GM18907 (cell line): ENCODE measurements at regions not wholly inside any gene's neighbourhood (a gene's known extent, or its start where the extent isn't known, plus 50 kb on each side); places are given as distances from the start of the nearest gene placed in this dataset.
"Not testable (repeated sequence)": the region's sequence is repeated elsewhere in the genome, so short reads cannot be mapped to it uniquely, and the experiment has no call there.

Experiments used
- ATAC-seq: cut with Tn5 transposase; IDR thresholded peaks from one replicate; pipeline ENCODE4 v1.9.1; 2021; ENCODE audit warnings: mild to moderate bottlenecking, moderate library complexity; ENCODE audit not compliant: unreplicated experiment

DNA sequence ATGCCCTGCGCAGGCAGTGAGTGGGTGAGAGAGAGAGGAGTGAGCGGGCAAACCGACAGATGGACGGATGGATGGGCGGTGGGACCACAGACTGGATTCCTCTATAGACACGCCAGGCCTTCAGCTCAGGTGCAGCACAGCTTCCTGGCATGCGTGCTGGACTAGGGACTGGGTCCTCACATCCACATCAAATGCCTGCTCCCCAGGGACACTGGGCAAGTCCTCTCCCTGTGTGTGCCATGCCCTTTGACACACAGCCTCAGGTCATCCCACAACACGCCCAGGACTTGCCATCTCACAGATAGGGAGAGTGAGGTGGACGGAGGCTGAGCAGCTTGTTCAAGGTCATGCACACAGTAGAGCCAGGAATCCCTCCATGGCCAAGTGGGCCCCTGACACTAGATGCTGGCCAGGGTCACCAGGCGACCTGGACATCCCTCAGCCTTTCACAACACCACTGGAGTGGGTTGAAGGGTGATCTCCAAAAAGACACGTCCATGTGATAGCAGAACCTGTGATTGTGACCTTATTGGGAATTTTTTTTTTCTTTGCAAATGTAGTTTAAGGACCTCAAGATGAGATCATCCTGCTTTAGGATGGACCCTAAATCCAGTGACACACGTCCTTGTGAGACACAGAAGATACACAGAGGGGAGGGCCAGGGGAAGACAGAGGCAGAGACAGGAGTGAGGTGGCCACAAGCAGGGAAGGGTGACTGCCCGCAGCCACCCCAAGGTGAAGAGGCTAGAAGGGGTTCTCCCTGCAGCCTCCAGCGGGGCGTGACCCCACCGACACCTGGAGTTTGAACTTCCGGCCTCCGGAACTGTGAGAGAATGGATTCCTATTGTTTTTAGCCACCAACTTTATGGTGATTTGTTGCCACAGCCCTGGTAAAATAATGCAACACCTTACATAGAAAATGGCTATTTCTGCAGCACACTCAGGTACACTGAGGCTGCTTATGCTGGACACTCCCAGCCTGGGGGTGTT, 155.0 kb upstream of the CHST15 start:
- no peak for ATAC-seq

DNA sequence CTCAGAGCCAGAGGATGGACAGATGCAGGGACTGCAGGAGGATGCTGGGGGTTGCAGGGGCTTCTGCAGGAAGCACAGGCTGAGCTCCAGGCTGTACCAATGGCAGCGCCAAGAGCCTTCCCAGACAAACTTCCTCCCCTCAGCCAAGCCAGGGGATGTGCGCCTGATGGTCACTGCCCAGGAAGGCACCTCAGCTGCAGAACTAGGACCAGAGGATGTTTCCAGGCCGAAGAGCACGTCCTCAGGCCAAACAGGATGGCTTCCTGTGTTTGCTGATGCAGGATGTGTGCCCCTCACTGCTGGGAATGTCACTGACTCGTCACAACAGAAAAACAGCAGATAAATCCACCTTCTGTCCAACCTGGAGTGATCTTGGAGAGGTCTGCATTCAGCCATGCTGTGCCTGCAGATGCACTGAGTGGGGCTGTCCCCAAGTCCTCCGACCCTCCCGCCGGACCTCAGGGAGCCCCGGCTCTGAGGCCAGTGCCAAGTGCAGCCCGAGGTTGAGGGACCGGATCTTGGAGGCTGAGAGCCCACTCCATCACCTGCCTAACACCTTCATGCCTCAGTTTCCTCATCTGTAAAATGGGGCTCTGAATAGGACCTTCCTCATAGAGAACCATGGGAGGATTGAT, 152.5 kb upstream of the CHST15 start:
- ATAC-seq: no peak

DNA sequence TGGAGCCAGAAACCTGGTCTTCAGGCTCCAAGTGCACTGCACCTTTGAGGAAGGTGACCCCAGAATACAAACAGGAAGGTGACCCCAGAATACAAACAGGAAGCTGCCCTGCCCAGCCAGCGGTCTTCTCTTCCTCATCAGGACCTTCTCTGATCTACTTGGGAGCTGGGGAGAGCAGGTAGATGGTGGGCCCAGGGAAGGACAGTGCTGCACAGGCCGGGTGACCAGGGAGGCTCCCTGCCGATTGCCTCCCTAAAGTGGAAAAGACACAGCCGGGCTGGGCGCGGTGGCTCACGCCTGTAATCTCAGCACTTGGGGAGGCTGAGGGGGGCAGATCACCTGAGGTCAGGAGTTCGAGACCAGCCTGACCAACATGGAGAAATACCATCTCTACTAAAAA, 151.8 kb upstream of the CHST15 start:
- ATAC-seq: no peak

DNA sequence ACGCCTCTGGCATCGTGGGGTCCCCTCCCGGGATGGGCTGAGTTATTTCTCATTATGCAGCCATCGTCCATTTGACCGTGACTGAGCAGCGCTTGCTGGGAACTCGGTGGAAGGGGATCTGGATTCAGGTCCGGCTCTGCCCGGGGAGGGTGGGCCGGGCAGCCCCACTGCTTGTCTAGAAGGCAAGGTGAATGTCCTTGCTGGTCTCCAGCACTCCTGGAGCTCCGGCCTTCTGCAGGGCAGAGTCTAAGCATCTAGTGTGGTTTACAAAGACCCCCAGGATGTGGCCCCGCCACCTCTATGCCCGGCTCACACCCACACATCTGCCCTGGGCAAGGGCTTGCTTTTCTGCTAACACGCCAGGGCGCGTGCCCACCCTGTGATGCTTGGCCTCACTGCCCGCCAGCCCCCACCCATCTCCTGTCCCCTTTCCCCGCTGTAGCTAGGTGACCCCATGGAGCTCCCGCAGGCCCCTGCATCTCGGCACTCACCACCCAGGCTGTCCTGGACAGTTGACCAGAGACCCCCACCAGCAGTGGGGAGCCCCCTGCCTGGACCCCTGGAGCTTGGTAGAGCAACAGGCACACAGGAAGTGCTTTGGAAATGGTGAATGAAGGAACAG, 151.0 kb upstream of the CHST15 start:
- ATAC-seq: no peak

DNA sequence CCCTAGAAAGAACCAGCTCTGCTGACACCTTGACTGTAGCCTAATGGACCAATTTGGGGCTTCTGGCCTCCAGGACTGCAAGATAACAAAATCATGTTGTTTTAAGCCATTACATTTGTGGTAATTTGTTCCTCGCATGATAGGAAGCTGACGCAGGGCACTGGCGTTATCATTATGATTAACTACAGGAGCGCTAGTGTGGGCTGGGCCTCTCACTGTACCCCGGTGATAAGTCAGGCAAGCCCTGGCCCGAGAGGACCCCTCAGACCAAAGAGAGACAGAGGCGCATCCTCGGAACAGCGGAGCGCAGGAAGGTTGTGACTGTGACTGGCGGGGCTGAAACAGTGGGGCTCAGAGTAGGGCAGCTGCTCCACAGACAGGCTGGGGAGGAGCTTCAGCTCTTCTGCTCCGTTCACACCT, 150.3 kb upstream of the CHST15 start:
- no peak for ATAC-seq

DNA sequence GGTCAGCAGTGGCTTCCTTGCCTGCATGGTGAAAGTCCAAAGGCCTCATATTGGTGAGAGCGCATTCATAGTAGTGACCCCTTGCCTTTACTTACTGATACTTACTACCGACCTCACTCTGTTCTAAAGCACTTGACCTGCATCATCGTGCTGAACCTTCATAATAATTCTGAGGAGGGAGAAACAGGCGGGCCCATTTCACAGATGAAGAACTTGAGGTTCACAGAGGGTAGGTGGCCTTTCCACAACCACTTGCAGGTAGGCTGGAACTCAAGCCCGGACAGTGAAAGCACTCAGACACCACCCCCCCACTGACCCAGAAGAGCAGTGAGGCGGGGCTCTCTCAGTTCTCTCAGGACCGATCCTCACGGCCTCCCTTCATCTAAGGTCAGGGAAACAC, 149.4 kb upstream of the CHST15 start:
- no peak for ATAC-seq

DNA sequence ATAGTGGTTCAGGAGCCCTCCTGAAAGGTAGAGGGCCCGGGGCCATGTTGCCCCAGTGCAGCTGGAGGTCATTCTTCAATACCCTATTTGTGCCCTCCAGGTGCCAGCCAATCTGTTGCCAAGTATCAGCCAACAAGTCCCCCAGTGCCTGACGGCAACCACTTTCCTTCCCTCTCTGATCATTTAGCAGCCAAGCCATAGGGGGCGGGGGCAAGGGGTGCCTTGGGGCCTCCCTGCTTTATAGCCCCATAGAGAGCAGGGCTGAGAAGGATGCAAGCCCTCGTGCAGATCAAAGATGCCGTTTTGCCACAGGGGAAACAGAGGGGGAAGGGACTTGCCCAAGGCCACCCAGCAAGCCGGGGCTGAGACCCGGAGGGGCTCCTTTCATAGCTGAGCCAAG, 149.0 kb upstream of the CHST15 start:
- ATAC-seq: no peak

DNA sequence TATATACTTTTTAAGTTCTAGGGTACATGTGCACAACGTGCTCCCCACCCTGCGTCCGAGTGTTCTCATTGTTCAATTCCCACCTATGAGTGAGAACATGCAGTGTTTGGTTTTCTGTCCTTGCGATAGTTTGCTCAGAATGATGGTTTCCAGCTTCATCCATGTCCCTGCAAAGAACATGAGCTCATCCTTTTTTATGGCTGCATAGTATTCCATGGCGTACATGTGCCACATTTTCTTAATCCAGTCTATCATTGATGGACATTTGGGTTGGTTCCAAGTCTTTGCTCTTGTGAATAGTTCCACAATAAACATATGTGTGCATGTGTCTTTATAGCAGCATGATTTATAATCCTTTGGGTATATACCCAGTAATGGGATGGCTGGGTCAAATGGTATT, 148.1 kb upstream of the CHST15 start:
- not testable (repeated sequence) for ATAC-seq

DNA sequence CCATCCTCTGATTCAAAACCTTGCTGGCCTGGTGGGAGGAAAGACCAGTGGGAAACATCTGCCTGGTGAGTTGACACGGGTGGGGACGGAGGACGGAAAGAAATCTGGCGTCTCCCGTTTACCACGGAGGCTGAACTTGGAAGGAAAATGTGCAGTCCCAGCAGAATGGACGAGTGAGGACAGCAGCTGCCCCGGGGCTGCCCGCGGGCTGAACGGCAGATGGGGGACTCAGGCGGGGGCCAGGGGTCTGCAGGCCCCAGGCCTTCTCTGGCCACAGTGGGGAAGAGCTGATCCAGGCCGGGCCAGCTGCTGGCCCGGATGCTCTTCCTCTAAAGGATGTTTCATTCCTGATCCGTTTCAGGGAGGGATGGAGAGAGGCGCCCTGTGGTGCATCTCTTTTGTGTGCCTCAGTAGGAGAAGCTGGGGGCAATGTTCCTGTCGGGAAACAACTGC, 147.5 kb upstream of the CHST15 start:
- ATAC-seq: no peak

DNA sequence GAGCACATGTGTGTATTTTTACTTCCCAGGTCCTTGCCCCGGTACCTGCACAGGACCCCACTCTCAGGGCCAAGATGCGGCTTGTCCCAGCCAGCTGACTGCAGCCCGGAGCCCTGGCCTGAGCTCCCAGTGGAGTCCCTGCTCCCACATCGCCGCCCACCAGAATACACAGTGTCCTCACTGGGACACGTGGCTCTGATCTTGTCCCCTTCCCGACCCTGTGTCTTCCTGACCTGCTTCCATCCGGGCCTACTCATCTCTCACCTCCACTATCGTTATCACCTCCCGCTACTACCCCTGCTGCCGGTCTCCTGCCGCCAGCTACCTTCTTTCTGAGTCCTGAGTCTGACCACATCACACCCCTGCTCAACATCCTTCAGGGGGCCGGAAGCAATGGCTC, 146.3 kb upstream of the CHST15 start:
- no peak for ATAC-seq

DNA sequence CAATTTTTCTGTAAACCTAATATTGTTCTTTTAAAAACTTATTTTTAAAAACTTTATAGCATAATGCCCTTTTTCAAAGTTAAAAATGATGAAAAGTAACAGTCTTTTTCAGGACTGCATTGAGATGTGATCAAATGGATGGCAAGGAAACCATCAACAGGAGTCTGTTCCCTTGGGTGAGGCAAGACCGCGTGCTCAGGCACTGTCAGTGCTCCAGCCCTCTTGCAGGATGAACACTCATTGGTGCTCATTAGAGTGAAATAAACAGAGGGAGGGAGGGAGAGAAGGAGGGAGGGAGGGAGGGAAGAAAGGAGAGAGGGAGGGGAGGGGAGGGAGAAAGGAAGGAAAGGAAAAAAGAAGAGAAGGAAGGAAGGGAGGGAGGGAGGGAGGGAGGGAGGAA, 145.7 kb upstream of the CHST15 start:
- ATAC-seq: no peak

DNA sequence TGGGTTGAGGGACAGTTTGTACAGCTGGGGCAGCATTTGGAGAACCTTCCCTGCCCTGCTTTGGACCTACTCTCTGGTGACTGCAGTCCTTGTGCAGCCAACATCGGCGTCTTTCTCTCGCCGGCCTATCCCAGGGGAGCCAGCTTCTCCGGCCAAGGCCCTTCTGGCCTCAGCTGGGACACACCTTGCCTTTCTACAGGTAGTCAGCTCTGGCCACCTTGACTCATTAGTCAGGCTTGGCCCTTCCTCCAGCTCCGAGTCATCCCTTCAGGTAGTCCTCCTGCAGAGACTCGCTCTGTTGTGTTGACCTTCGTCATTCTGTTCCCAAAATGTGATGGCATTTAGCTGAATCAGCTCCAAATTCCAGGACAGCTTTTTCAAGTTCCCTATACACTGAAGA, 145.0 kb upstream of the CHST15 start:
- ATAC-seq: no peak

DNA sequence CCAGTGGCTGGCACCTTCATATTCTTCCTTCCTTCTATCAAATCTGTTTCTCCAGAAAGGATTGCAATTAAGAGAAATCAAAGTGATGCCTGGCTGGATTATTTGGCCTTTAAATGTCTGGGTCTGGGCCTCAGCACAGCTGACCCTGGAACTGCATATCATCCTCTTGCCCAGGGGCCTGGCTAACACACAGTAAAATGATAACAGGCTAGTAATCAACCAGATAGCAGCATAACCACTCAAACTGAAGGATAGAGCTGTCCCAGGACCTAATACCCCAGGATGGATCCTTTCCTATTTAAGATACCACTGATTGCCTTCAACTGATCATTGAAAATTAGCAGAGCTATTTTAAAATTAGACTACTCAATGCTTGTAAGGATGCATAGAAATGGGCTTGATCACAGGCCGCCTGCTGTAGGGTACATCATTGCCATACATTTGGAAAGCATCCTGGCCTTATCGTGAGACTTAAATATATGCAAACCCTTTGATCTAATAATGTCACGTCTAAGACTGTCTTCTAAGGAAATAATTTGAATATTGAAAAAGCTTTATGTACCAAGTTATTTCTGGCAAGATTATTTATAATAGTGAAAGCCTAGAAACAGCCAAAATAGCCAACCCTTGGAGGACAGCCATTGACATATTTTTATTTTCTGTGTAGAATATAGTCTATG, 144.0 kb upstream of the CHST15 start:
- ATAC-seq: no peak

DNA sequence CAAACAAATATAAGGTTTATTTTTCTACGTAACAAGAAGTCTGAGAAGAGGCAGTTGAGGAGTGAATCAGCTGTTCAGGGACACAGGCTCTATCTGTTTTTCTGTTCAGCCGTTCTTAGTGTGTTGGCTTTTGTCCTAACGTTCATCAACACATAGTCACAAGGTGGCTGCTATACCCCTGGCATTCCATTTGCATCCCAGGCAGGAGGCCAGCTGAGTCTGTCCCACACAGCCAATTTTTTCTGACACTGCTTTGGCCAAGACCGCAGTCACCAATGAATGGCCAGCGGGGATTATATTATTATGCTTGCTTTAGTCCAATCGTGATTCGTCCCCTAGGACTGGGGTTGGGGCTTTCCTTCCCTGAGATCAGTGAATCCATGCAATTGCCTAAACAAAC, 143.4 kb upstream of the CHST15 start:
- no peak for ATAC-seq

DNA sequence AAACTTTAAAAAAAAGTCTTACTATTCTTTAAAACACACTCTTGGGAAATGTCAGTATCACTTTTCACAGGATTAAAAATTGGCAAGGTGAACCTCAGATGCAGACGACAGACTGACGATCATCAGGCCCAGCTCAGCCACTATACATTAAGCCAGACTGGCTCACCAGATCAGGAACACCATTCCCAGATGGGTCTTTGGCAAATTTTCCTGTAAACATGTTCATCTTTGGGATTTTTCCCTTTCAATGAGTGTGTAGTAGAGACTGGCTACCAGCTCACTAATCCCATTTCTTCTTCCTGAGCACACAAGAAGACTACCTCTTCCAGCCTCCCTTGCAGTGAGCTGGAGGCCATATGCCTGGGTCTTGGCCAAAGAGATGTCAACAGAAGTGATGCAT, 142.7 kb upstream of the CHST15 start:
- ATAC-seq: no peak

DNA sequence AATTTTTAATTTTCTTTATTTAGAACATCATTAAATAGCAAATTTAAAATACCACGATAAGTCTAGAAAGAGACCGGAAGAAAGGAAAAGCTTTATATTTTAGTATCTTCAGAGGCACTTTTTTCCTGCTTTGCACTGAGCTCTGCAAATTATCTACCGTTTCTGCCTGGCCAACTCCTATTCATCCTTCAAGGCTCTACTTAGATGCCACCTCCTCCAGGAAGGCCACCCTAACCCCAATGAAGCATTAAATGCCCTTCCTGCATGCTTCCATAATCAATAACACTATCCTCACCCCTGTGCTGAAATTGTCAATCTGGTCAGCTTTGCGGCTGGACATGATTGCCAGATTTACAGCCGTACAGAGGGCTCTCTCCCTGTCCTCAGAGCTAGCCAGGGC, 141.8 kb upstream of the CHST15 start:
- no peak for ATAC-seq

DNA sequence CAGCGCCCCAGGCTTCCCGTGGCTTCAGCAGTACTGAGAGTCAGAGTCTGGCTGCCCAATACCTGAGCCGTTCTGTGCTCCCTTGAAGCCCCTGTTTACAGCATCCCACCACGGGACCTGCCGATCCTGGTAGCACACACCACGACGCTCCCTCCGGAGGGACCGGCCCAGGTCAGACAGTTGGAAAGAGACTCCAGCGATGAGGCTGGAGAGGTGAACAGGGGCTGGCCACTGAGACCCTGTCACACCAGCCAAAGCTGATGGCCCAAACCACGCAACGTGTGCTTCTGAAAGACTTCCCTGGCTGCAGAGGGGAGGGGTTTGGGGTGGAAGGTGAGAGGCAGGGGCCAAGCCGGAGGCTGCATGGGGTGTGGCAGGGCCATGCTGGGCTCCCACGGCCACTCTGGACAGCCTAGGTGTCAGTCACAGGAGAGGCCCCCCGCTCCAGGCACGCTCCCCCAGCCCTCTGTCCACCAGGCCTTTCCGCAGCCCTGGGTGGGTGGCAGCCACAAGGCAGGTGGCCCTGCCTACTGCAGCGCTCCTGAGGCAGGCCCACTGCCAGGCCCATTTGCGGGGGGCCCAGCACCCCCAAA, 140.2 kb upstream of the CHST15 start:
- ATAC-seq: no peak

DNA sequence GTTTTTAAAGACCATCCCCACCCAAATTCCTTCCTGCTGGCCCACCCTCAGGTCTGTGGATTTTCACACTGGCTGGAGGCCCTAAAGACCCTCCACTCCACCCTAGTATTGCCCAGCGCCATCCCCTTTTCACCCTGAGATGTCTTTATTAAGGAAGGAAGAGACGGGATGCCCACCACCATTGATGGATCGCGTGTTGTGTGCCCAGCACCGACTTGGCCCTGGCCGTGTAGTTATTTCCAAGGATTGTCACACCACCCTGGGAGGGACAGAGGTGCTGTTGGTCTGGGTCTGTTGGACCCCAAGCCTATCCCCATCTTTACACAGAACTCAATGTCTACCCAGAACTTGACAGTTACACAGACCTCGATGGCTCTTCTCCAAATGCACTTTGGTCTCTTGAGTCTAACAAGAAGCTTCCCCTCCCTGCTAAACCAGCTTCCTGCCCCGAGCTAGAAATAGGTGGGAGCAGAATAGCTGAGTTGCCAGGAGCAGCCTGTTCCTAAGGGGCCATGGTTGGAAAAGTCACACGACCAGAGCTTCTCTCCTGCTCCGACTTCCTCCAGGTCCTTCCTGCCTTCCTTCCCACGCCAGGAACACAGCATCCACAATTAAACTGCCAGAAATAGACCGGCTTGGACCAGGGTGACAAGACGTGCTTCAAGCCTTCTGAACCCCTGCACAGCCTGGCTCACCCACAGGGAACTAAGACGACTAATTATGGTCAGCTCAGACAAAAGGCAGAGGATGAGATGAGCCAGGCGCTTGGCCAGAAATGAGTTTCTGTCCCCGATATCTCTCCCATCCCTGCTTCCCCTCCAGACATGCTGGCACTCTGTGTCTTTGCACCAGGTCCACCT, 139.5 kb upstream of the CHST15 start:
- ATAC-seq: no peak

DNA sequence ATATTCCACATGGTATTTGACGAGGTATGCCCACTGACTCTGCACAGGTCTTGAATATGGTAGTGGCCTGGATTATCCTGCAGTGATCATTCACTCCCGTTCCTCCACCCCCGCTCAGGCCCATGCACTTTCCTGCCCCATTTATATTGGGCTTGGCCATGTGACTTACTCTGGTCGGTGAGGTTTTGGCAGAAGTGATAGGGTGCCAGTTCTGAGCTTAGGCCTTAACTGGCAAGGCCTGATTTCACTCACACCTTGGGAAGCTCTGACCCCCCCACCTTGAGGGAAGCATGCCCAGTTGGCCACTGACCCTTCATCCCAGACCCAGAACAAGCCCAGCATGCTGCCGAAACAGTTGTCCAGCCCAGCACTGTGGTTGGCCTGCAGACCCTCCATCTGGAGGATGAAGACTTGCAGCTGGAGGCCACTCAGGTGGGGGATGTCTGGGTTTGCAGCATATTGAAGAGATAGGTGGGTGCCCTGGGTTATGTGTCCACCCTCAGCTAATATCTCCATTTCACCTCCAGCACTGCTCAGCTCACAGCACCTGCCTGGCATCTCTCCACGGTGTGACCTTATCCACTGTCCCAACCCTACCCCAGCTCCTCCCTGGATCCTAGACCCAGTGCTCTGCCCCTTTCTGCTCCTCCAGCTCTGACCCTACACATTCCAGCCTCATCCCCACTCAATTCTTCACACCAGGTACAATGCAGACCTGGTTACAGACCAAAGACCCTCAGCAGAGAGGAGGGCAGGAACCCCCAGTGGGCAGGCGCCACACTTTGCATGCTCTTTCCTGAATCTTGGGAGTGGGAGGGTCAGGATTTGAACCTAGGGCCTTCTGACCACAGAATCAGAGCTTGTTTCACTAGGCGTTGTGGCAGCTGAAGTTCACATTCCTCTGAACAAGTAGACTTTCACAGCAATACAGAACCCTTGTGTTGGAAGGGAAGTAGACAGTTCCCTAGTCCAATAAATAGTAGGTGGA, 138.1 kb upstream of the CHST15 start:
- no peak for ATAC-seq
